HG02884 (cell line): ENCODE measurements at regions not wholly inside any gene's neighbourhood (a gene's known extent, or its start where the extent isn't known, plus 50 kb on each side); places are given as distances from the start of the nearest gene placed in this dataset.
"Not testable (repeated sequence)": the region's sequence is repeated elsewhere in the genome, so short reads cannot be mapped to it uniquely, and the experiment has no call there.

ENCODE experiments used
- ATAC-seq: cut with Tn5 transposase; IDR thresholded peaks from one replicate; pipeline ENCODE4 v1.9.1; 2021; ENCODE audit warnings: mild to moderate bottlenecking, moderate library complexity; ENCODE audit not compliant: unreplicated experiment

- no peak for ATAC-seq
These were observed 1105.7 kb downstream of the REEP3 start for GRCh38 chr10:64626924-64627323.

- ATAC-seq = no peak
These were observed 1109.3 kb downstream of the REEP3 start for GRCh38 chr10:64630534-64630933.

- no peak for ATAC-seq
These were observed 1114.7 kb downstream of the REEP3 start for GRCh38 chr10:64635906-64636305.

GRCh38 chr10:64636461-64636860, 1115.3 kb downstream of the REEP3 start:
- no peak for ATAC-seq

- ATAC-seq = no peak
These were observed 1116.7 kb downstream of the REEP3 start for GRCh38 chr10:64637939-64638338.

GRCh38 chr10:64648915-64649314, 1127.7 kb downstream of the REEP3 start:
- ATAC-seq = no peak

- ATAC-seq = no peak
These were observed 1137.3 kb downstream of the REEP3 start for GRCh38 chr10:64658528-64658927.

GRCh38 chr10:64659311-64659710, 1138.1 kb downstream of the REEP3 start:
- ATAC-seq = no peak

GRCh38 chr10:64682043-64682442, 1160.8 kb downstream of the REEP3 start:
- ATAC-seq = no peak

GRCh38 chr10:64690194-64690593, 1169.0 kb downstream of the REEP3 start:
- no peak for ATAC-seq

- no peak for ATAC-seq
These were observed 1178.0 kb downstream of the REEP3 start for GRCh38 chr10:64699244-64699643.

GRCh38 chr10:64702086-64702485, 1180.9 kb downstream of the REEP3 start:
- ATAC-seq = not testable (repeated sequence)

GRCh38 chr10:64708884-64709681, 1187.9 kb downstream of the REEP3 start:
- no peak for ATAC-seq

- ATAC-seq = no peak
These were observed 1205.3 kb downstream of the REEP3 start for GRCh38 chr10:64726466-64726865.

GRCh38 chr10:64731016-64731415, 1209.8 kb downstream of the REEP3 start:
- ATAC-seq = no peak

- no peak for ATAC-seq
These were observed 1211.3 kb downstream of the REEP3 start for GRCh38 chr10:64732372-64732957.

- no peak for ATAC-seq
These were observed 1212.8 kb downstream of the REEP3 start for GRCh38 chr10:64733980-64734379.

GRCh38 chr10:64738462-64738861, 1217.3 kb downstream of the REEP3 start:
- no peak for ATAC-seq

GRCh38 chr10:64745565-64745964, 1224.4 kb downstream of the REEP3 start:
- ATAC-seq = no peak

GRCh38 chr10:64750672-64751071, 1229.5 kb downstream of the REEP3 start:
- ATAC-seq = no peak

- ATAC-seq = no peak
These were observed 1232.3 kb downstream of the REEP3 start for GRCh38 chr10:64753516-64753915.

- no peak for ATAC-seq
These were observed 1239.2 kb downstream of the REEP3 start for GRCh38 chr10:64760371-64760770.

- no peak for ATAC-seq
These were observed 1241.7 kb downstream of the REEP3 start for GRCh38 chr10:64762861-64763260.
